ENCODE measurements at regions not wholly inside any gene's neighbourhood (a gene's known extent, or its start where the extent isn't known, plus 50 kb on each side); places are given as distances from the start of the nearest gene placed in this dataset.

DNA sequence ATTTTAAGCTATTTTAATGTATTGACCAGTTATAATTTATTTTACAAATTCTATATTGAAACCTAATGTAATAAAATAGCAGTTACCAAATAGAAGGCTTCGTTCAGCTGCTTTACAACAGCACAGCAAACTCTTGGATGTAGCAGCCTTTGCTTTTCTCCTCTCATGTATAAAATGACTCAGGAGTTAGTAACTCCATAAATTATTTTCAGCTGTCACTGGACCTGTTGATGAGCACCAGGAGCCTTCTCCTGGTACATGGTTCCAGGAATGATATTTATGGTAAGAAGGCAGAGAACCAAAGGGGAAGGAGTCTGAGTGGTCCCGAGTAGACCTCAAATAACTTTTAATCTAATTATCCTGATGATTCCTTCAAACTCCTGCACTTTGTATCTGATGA, 256.4 kb upstream of the NETO1 start:
- H3K4me1 ChIP-seq (ENCODE audit: insufficient read depth, low read length, poor library complexity, severe bottlenecking), result peaks cover 9% of the 10 kb centered on the region
- no peaks in the 10 kb centered on the region for H3K9me3 ChIP-seq (ENCODE audit: insufficient read depth, low read depth, low read length)
- H2AFZ ChIP-seq (ENCODE audit: low read length), result no peak overlapping the region
- no peaks in the 10 kb centered on the region for H3K9me2 ChIP-seq (replicated peaks; ENCODE audit: low read depth, low read length)
- no peak overlapping the region for H3K4me3 ChIP-seq (ENCODE audit: low read length, poor library complexity, severe bottlenecking)
- no peaks in the 10 kb centered on the region for H3K36me3 ChIP-seq (ENCODE audit: insufficient read depth, low read length)
- H3K9ac ChIP-seq (ENCODE audit: low read depth, low read length, poor library complexity, severe bottlenecking), result no peak overlapping the region
- no peak for TF ChIP-seq CTCF (conservative IDR thresholded peaks at IDR 0.05; ENCODE audit: low read length)
- TF ChIP-seq EZH2phosphoT487 (IDR thresholded peaks at IDR 0.05; ENCODE audit: borderline replicate concordance), result no peak
- H3K27me3 ChIP-seq (ENCODE audit: insufficient read depth, low read length, poor library complexity, severe bottlenecking), result no peaks in the 10 kb centered on the region
- H4K20me1 ChIP-seq (ENCODE audit: insufficient read depth, low read length, poor library complexity, severe bottlenecking), result no peaks in the 10 kb centered on the region
- no peak overlapping the region for H3K4me2 ChIP-seq (ENCODE audit: low read depth, low read length, poor library complexity, severe bottlenecking)
- no peaks in the 10 kb centered on the region for H3K79me2 ChIP-seq (ENCODE audit: insufficient read depth, low read length)
- no peaks in the 10 kb centered on the region for H3F3A ChIP-seq (ENCODE audit: low read depth)

GRCh38 chr18:73121207-73121606, 253.4 kb upstream of the NETO1 start:
- H3K4me2 ChIP-seq (ENCODE audit: low read depth, low read length, poor library complexity, severe bottlenecking), result no peak overlapping the region
- no peaks in the 10 kb centered on the region for H3K9me3 ChIP-seq (ENCODE audit: insufficient read depth, low read depth, low read length)
- no peak overlapping the region for H2AFZ ChIP-seq (ENCODE audit: low read length)
- no peak overlapping the region for H3K9ac ChIP-seq (ENCODE audit: low read depth, low read length, poor library complexity, severe bottlenecking)
- no peaks in the 10 kb centered on the region for H3K9me2 ChIP-seq (replicated peaks; ENCODE audit: low read depth, low read length)
- H3K4me3 ChIP-seq (ENCODE audit: low read length, poor library complexity, severe bottlenecking), result no peak overlapping the region
- no peaks in the 10 kb centered on the region for H3K27me3 ChIP-seq (ENCODE audit: insufficient read depth, low read length, poor library complexity, severe bottlenecking)
- H3K36me3 ChIP-seq (ENCODE audit: insufficient read depth, low read length), result no peaks in the 10 kb centered on the region
- TF ChIP-seq EZH2phosphoT487 (IDR thresholded peaks at IDR 0.05; ENCODE audit: borderline replicate concordance), result no peak
- H4K20me1 ChIP-seq (ENCODE audit: insufficient read depth, low read length, poor library complexity, severe bottlenecking), result no peaks in the 10 kb centered on the region
- no peaks in the 10 kb centered on the region for H3K79me2 ChIP-seq (ENCODE audit: insufficient read depth, low read length)
- peaks cover 9% of the 10 kb centered on the region for H3K4me1 ChIP-seq (ENCODE audit: insufficient read depth, low read length, poor library complexity, severe bottlenecking)
- H3F3A ChIP-seq (ENCODE audit: low read depth), result no peaks in the 10 kb centered on the region

DNA sequence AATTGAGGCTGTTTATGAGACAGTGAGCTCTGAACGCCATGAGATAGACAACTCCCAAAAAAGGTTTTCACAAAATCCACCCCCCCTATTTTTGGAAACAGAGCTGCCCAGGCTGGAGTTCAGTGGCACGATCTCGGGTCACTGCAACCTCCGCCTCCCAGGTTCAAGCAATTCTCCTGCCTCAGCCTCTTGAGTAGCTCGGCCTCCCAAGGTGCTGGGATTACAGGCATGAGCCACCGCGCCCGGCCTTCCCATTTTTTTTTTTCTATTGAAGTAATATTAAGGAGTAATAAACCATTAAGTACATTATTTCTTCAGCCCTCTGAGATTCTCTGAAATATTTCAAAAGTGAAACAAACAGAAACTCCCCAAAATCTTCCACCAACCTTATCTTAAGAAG, 252.8 kb upstream of the NETO1 start:
- Histone ChIP-seq H3F3A (ENCODE audit: low read depth) (no peaks in the 10 kb centered on the region), H3K4me3 (ENCODE audit: low read length, poor library complexity, severe bottlenecking) (no peak overlapping the region), H3K9me3 (ENCODE audit: insufficient read depth, low read depth, low read length) (no peaks in the 10 kb centered on the region), H3K9ac (ENCODE audit: low read depth, low read length, poor library complexity, severe bottlenecking) (no peak overlapping the region), H3K4me1 (ENCODE audit: insufficient read depth, low read length, poor library complexity, severe bottlenecking) (peaks cover 9% of the 10 kb centered on the region), H2AFZ (ENCODE audit: low read length) (no peak overlapping the region), H3K4me2 (ENCODE audit: low read depth, low read length, poor library complexity, severe bottlenecking) (no peak overlapping the region), H3K79me2 (ENCODE audit: insufficient read depth, low read length) (no peaks in the 10 kb centered on the region), H4K20me1 (ENCODE audit: insufficient read depth, low read length, poor library complexity, severe bottlenecking) (no peaks in the 10 kb centered on the region), H3K9me2 (replicated peaks; ENCODE audit: low read depth, low read length) (no peaks in the 10 kb centered on the region), H3K36me3 (ENCODE audit: insufficient read depth, low read length) (no peaks in the 10 kb centered on the region), H3K27me3 (ENCODE audit: insufficient read depth, low read length, poor library complexity, severe bottlenecking) (no peaks in the 10 kb centered on the region)
- TF ChIP-seq CTCF (conservative IDR thresholded peaks at IDR 0.05; ENCODE audit: low read length), result no peak
- TF ChIP-seq EZH2phosphoT487 (IDR thresholded peaks at IDR 0.05; ENCODE audit: borderline replicate concordance), result no peak

GRCh38 chr18:73119574-73119973, 251.8 kb upstream of the NETO1 start:
- no peaks in the 10 kb centered on the region for H3K79me2 ChIP-seq (ENCODE audit: insufficient read depth, low read length)
- H3K4me2 ChIP-seq (ENCODE audit: low read depth, low read length, poor library complexity, severe bottlenecking), result peak overlapping the region; percentile 22
- H2AFZ ChIP-seq (ENCODE audit: low read length), result no peak overlapping the region; the same call in none of the 2 replicates
- TF ChIP-seq CTCF (conservative IDR thresholded peaks at IDR 0.05; ENCODE audit: low read length), result no peak
- TF ChIP-seq EZH2phosphoT487 (IDR thresholded peaks at IDR 0.05; ENCODE audit: borderline replicate concordance), result no peak
- no peaks in the 10 kb centered on the region for H3K9me3 ChIP-seq (ENCODE audit: insufficient read depth, low read depth, low read length)
- H3K27me3 ChIP-seq (ENCODE audit: insufficient read depth, low read length, poor library complexity, severe bottlenecking), result no peaks in the 10 kb centered on the region
- H3K4me1 ChIP-seq (ENCODE audit: insufficient read depth, low read length, poor library complexity, severe bottlenecking), result peaks cover 9% of the 10 kb centered on the region
- H3K9me2 ChIP-seq (replicated peaks; ENCODE audit: low read depth, low read length), result no peaks in the 10 kb centered on the region
- H4K20me1 ChIP-seq (ENCODE audit: insufficient read depth, low read length, poor library complexity, severe bottlenecking), result no peaks in the 10 kb centered on the region
- no peak overlapping the region for H3K4me3 ChIP-seq (ENCODE audit: low read length, poor library complexity, severe bottlenecking)
- no peaks in the 10 kb centered on the region for H3K36me3 ChIP-seq (ENCODE audit: insufficient read depth, low read length)
- no peaks in the 10 kb centered on the region for H3F3A ChIP-seq (ENCODE audit: low read depth)
- no peak overlapping the region for H3K9ac ChIP-seq (ENCODE audit: low read depth, low read length, poor library complexity, severe bottlenecking)

Data from Loucy (cell line).